ENCODE measurements at regions not wholly inside any gene's neighbourhood (a gene's known extent, or its start where the extent isn't known, plus 50 kb on each side); places are given as distances from the start of the nearest gene placed in this dataset.

DNA sequence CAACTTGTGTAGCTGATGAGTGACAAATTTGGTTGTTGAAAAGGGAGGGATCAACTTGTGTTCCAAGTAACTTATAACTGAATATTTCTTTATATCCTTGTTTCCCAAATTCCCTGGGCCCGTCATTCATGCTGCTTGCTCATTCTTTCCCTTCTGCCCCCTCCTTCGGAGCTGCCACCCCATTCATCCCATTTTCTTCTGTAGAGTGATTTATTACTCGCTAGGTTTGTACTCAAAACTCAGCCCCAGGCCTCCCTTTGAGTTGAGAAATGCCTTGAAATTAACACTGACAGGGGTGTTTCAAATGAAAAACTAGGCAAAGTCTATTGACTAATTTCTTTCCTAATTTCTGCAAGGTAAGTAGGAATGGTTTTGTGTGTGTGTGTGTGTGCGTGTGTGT, 277.4 kb upstream of the SLCO3A1 start:
- TF ChIP-seq RXRA (IDR thresholded peaks at IDR 0.05) (no peak), CTCF (IDR thresholded peaks at IDR 0.05; ENCODE audit: low read depth, low read length, missing input control) (no peak), FOXA1 (IDR thresholded peaks at IDR 0.05) (no peak), RAD21 (IDR thresholded peaks at IDR 0.05) (no peak), MAX (IDR thresholded peaks at IDR 0.05) (no peak), JUND (IDR thresholded peaks at IDR 0.05) (no peak), TAF1 (conservative IDR thresholded peaks at IDR 0.05) (no peak)
- TF ChIP-seq, protein P1, sequence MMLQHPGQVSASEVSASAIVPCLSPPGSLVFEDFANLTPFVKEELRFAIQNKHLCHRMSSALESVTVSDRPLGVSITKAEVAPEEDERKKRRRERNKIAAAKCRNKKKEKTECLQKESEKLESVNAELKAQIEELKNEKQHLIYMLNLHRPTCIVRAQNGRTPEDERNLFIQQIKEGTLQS (IDR thresholded peaks at IDR 0.05): no peak
